Stomach smooth muscle (tissue), 2 donors: ENCODE measurements at regions not wholly inside any gene's neighbourhood (a gene's known extent, or its start where the extent isn't known, plus 50 kb on each side); places are given as distances from the start of the nearest gene placed in this dataset.

ENCODE experiments used
- H3K27ac ChIP-seq: one replicate; pipeline ENCODE4 v1.7.0; 2013; ENCODE audit warnings: mild to moderate bottlenecking, low read length, inconsistent platforms
- H3K27me3 ChIP-seq, 2 donors: one replicate each; pipeline ENCODE4 v1.7.0; 2013; ENCODE audit warnings: low read length in 2 of 2; ENCODE audit not compliant: insufficient read depth in 2 of 2, control insufficient read depth in 1 of 2
- H3K36me3 ChIP-seq, 2 donors: one replicate each; pipeline ENCODE4 v1.7.0; 2013; ENCODE audit warnings: low read length in 2 of 2; ENCODE audit not compliant: control insufficient read depth in 2 of 2, insufficient read depth in 2 of 2
- H3K4me1 ChIP-seq: one replicate; pipeline ENCODE4 v1.7.0; 2013; ENCODE audit warnings: low read length; ENCODE audit not compliant: control insufficient read depth, insufficient read depth
- H3K4me3 ChIP-seq, 2 donors: one replicate each; pipeline ENCODE4 v1.7.0; 2013; ENCODE audit warnings: low read length in 2 of 2
- H3K9ac ChIP-seq, 2 donors: one replicate each; pipeline ENCODE4 v1.7.0; 2013; ENCODE audit warnings: low read length in 2 of 2, mild to moderate bottlenecking in 1 of 2
- H3K9me3 ChIP-seq, 2 donors: one replicate each; pipeline ENCODE4 v1.7.0; 2013; ENCODE audit warnings: low read length in 2 of 2; ENCODE audit not compliant: control insufficient read depth in 2 of 2
- donor health status: healthy.
- donor health status: Pancreatic carcinoma.

DNA sequence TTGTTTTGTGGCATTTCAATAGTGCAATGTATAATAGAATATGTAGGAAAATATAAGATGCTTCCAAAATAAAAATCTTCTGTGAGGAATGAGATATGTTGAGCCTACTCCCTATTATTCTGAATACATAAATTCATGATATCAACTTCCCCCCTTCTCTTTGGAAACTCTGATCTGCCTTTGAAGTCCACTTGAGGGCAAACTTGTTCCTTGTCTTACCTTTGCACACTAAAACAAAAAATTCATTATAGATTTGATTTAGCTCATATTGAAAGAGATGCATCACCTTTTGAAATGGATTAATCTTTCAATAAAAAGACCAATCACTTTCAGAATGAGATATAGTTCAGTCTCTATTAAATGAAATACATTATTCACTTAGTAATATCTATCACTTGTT lies 580.7 kb upstream of the ADGRL4 start:
- Histone ChIP-seq H3K4me1 (no peaks in the 10 kb centered on the region), H3K27me3 (no peaks in the 10 kb centered on the region), H3K27ac (no peak overlapping the region), H3K9me3 (no peaks in the 10 kb centered on the region), H3K36me3 (no peaks in the 10 kb centered on the region), H3K4me3 (no peak overlapping the region), H3K9ac (no peak overlapping the region)

DNA sequence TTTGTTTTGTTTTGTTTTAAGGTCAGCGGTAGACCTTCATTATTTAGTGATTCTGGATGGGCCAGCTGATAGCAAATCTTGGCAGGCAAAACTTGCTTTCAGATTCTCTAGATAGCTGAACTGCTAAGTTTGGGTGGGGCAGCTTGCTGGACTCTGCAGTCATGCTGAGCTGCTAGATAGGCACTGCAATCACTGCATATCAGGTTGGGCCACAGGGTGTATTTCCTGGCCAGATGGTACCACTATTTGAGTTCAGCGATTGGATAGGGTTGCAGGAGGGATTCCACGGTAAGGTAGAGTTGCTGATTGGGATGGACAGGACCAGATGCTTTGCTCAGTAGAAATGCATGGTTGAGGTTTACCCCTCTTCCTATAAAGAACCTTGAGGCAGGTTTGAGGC lies 579.3 kb upstream of the ADGRL4 start:
- Histone ChIP-seq H3K27ac (no peak overlapping the region), H3K36me3 (no peaks in the 10 kb centered on the region), H3K9ac (no peak overlapping the region), H3K27me3 (no peaks in the 10 kb centered on the region), H3K4me3 (no peak overlapping the region), H3K9me3 (no peaks in the 10 kb centered on the region), H3K4me1 (no peaks in the 10 kb centered on the region)

DNA sequence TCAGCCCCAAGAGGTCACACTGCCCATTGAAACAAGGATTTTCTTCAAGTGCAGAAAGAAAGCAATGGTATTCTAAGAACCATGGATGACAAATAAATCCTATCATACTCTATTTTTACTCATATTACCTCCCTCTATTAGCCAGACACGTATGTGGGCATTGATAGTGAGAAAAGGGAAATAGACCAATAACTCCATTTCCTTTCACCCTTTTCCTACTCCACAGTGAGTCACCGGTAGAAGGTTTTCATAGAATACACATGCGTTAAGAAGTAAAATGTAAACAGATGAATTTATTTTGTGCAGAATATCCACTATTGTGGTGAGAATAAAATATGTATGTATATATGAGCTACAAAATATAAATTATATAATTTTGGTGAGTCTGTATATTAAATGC lies 568.9 kb upstream of the ADGRL4 start:
- H3K27ac ChIP-seq = no peak overlapping the region
- no peaks in the 10 kb centered on the region for H3K9me3 ChIP-seq
- no peaks in the 10 kb centered on the region for H3K4me1 ChIP-seq
- H3K9ac ChIP-seq = no peak overlapping the region
- H3K4me3 ChIP-seq = no peak overlapping the region
- H3K36me3 ChIP-seq = no peaks in the 10 kb centered on the region
- H3K27me3 ChIP-seq = no peaks in the 10 kb centered on the region

DNA sequence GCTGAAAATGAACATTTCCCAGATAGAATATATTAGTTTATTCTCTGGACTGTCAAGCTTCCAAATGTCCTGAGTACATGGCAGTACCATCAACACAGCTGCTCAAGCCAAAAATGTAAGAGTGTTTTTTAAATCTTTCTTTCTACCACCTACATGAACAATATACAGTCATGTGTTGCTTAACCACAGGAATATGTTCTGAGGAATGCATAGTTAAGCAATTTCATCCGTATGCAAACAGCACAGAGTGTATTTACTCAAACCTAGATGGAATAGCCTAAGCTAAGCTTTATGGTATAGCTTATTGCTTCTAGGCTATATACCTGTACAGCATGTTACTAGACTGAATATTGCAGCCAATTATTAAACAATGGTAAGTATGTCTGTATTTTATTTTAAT lies 561.9 kb upstream of the ADGRL4 start:
- H3K27ac ChIP-seq = no peak overlapping the region
- H3K4me1 ChIP-seq = no peaks in the 10 kb centered on the region
- no peaks in the 10 kb centered on the region for H3K27me3 ChIP-seq
- H3K9me3 ChIP-seq = no peaks in the 10 kb centered on the region
- H3K36me3 ChIP-seq = no peaks in the 10 kb centered on the region
- no peak overlapping the region for H3K9ac ChIP-seq
- no peak overlapping the region for H3K4me3 ChIP-seq

DNA sequence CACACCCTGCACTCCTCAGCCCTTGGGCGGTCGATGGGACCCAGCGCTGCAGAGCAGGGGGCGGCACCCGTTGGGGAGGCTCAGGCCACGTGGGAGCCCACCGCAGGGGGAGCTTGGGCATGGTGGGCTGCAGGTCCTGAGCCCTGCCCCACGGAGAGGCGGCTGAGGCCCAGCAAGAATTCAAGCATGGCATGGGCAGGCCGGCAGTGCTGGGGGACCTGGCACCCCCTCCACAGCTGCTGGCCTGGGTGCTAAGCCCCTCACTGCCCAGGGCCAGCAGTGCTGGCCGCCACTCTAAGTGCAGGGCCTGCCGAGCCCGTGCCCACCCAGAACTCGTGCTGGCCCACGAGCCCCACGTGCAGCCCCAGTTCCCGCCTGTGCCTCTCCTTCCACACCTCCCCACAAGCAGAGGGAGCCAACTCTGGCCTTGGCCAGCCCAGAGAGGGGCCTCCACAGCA lies 555.0 kb upstream of the ADGRL4 start:
- Histone ChIP-seq H3K36me3 (no peaks in the 10 kb centered on the region), H3K9ac (no peak overlapping the region), H3K4me1 (no peaks in the 10 kb centered on the region), H3K27me3 (no peaks in the 10 kb centered on the region), H3K4me3 (no peak overlapping the region), H3K27ac (no peak overlapping the region), H3K9me3 (no peaks in the 10 kb centered on the region)

DNA sequence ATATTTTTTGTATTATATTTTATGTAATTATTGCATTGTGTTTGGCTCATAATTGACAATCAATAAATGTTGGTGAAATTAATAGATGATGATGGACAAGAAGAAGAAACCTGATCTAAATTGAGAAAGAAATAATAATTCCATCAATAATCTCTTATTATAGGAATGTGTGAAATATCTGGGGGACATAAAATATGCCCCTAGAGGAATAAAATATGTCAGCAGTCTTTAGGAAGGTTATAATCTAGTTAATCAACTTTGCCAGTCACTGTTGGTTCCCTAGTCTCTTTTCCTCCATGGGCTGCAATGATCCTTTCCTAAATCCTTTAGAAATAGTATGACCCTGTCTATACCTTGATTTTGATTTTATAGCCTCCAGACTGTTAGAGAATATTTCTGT lies 549.7 kb upstream of the ADGRL4 start:
- Histone ChIP-seq H3K27ac (no peak overlapping the region), H3K9ac (no peak overlapping the region), H3K27me3 (no peaks in the 10 kb centered on the region), H3K4me1 (no peaks in the 10 kb centered on the region), H3K36me3 (no peaks in the 10 kb centered on the region), H3K4me3 (no peak overlapping the region), H3K9me3 (no peaks in the 10 kb centered on the region)

DNA sequence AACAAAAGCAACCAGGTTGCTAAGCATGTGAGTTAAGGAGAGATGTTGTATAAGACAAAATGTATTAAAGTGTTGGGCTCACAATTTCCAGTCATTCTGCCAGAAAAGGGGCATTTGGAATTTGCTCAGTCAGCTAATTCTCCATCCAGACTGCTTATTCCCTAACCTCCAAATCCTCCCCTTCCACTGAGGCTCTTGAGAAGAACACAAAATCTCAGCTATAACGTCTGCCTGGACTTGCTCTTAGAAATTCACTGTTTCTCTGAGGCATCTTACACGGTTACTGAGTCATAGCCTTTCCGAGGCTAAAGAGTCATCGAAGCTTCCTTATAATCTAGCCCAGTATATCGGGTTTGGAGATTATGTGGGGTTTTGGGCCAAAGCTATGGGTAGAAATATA lies 548.2 kb upstream of the ADGRL4 start:
- H3K27ac ChIP-seq = no peak overlapping the region
- H3K36me3 ChIP-seq = no peaks in the 10 kb centered on the region

DNA sequence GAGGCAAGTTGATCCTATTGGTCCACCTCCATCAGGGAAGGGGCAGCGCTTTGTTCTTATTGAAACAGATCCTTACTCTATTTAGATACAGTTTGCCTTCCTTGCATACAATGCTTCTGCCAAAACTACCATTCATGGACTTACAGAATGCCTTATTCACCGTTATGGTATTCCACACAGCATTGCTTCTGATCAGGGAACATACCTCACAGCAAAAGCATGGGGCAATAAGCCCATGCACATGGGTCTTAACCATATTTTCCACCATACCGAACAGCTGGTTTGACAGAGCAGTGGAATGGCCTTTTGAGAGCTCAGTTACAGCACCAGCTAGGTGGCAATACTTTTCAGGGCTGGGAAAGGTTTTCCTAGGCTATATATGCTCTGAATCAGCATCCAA lies 544.8 kb upstream of the ADGRL4 start:
- H3K4me3 ChIP-seq = no peak overlapping the region
- H3K27ac ChIP-seq = no peak overlapping the region
- no peak overlapping the region for H3K9ac ChIP-seq
- H3K36me3 ChIP-seq = no peaks in the 10 kb centered on the region
- no peaks in the 10 kb centered on the region for H3K4me1 ChIP-seq
- H3K27me3 ChIP-seq = no peaks in the 10 kb centered on the region
- H3K9me3 ChIP-seq = no peaks in the 10 kb centered on the region

More for the DNA sequence above, 548.2 kb upstream of the ADGRL4 start:
- H3K4me3 ChIP-seq = no peak overlapping the region
- no peaks in the 10 kb centered on the region for H3K4me1 ChIP-seq
- no peak overlapping the region for H3K9ac ChIP-seq
- no peaks in the 10 kb centered on the region for H3K27me3 ChIP-seq
- no peaks in the 10 kb centered on the region for H3K9me3 ChIP-seq

DNA sequence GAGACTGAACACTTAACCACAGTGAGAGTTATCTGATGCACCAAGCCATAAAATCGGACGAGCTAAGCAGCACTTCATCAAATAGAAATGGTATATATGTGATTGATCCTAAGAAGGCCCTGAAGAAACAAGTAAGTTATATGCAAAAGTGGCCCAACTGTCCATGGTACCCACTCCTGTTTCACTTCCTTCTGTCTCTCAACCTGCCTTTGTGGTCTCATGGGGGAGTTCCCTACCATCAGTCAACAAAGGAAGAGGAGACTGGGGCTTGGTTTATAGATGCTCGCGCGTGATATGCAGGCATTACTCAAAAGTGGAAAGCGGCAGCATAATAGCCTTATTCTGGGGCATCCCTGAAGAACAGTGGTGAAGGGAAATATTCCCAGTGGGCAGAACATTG lies 543.9 kb upstream of the ADGRL4 start:
- Histone ChIP-seq H3K36me3 (no peaks in the 10 kb centered on the region), H3K9ac (no peak overlapping the region), H3K4me3 (no peak overlapping the region), H3K4me1 (no peaks in the 10 kb centered on the region), H3K27ac (no peak overlapping the region), H3K9me3 (no peaks in the 10 kb centered on the region), H3K27me3 (no peaks in the 10 kb centered on the region)

DNA sequence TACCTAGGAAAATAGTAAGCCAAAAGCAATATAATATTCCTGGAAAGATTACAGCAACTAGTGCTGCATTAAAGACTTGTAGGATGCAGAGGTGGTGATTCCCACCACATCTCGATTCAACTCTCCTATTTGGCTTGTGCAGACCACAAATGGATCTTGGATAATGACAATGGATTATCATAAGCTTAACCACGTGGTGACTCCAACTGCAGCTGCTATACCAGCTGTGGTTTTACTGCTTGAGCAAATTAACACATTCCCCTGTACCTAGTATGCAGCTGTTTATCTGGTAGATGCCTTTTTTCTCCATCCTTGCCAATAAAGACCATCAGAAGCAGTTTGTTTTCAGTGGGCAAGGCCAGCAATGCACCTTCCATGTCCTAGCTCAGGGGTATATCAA lies 542.7 kb upstream of the ADGRL4 start:
- H3K9ac ChIP-seq = no peak overlapping the region
- H3K4me1 ChIP-seq = no peaks in the 10 kb centered on the region
- no peak overlapping the region for H3K27ac ChIP-seq
- H3K36me3 ChIP-seq = no peaks in the 10 kb centered on the region
- H3K27me3 ChIP-seq = no peaks in the 10 kb centered on the region
- H3K9me3 ChIP-seq = no peaks in the 10 kb centered on the region
- H3K4me3 ChIP-seq = no peak overlapping the region

DNA sequence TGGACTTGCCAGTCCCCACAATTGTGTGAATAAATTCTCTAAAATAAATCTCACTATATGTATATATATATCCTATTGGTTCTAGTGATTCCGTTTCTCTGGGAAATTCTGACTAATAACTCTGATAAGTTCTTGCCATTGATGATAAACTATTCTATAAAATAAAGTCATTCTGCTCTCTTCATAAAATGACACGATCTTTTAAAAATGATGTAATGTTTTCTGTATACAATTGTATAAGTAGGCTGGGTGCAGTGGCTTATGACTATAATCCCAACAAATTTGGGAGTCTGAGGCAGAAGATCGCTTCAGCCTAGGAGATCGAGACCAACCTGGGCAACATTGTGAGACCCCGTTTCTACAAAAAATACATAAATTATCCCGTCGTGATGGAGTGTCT lies 541.0 kb upstream of the ADGRL4 start:
- Histone ChIP-seq H3K36me3 (no peaks in the 10 kb centered on the region), H3K27ac (no peak overlapping the region), H3K27me3 (no peaks in the 10 kb centered on the region), H3K4me1 (no peaks in the 10 kb centered on the region), H3K9ac (no peak overlapping the region), H3K9me3 (no peaks in the 10 kb centered on the region), H3K4me3 (no peak overlapping the region)

DNA sequence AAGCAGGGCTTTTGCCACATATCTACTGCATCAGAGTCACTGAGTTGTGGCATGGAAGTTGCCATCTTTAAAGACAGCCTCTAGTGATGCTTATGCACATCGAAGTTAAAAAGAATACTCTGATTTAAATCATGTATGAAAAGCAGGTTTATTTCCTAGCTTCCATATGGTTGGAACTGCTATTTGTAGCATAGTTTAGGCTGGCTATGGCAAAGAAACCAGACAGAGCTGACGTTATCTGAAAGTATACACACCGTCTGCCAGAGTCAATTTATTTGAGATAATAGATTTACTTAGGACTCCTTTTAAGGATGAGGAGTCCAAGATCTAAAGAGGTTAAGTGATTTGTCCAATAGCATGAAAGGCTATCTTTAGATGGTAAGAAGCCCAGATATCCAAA lies 536.9 kb upstream of the ADGRL4 start:
- no peaks in the 10 kb centered on the region for H3K9me3 ChIP-seq
- H3K4me3 ChIP-seq = no peak overlapping the region
- H3K36me3 ChIP-seq = no peaks in the 10 kb centered on the region
- no peaks in the 10 kb centered on the region for H3K4me1 ChIP-seq
- no peaks in the 10 kb centered on the region for H3K27me3 ChIP-seq
- H3K9ac ChIP-seq = no peak overlapping the region
- H3K27ac ChIP-seq = no peak overlapping the region
